SHP77 (cell line): ENCODE measurements at regions not wholly inside any gene's neighbourhood (a gene's known extent, or its start where the extent isn't known, plus 50 kb on each side); places are given as distances from the start of the nearest gene placed in this dataset.

Source experiments
- DNase-seq, 2 experiments: peaks; one replicate each; lab custom pipeline; 2025; lab: John Stamatoyannopoulos, UW

GRCh38 chr1:81330521-81330920, 470.2 kb upstream of the ADGRL2 start:
- DNase-seq, result no peak

GRCh38 chr1:81330111-81330510, 470.6 kb upstream of the ADGRL2 start:
- no peak for DNase-seq

- no peak for DNase-seq
Observed at GRCh38 chr1:81329041-81329440, 471.7 kb upstream of the ADGRL2 start.

GRCh38 chr1:81327743-81328142, 473.0 kb upstream of the ADGRL2 start:
- no peak for DNase-seq

- DNase-seq, result no peak
Observed at GRCh38 chr1:81327103-81327710, 473.5 kb upstream of the ADGRL2 start.

GRCh38 chr1:81326212-81326611, 474.5 kb upstream of the ADGRL2 start:
- DNase-seq, result no peak

GRCh38 chr1:81325397-81325796, 475.3 kb upstream of the ADGRL2 start:
- DNase-seq, result no peak

- no peak for DNase-seq
Observed at GRCh38 chr1:81323862-81324261, 476.9 kb upstream of the ADGRL2 start.

GRCh38 chr1:81317191-81317590, 483.5 kb upstream of the ADGRL2 start:
- DNase-seq, result no peak

- DNase-seq, result no peak
Observed at GRCh38 chr1:81314513-81315233, 486.1 kb upstream of the ADGRL2 start.

- DNase-seq, result no peak
Observed at GRCh38 chr1:81313289-81313688, 487.4 kb upstream of the ADGRL2 start.

GRCh38 chr1:81312272-81312754, 488.4 kb upstream of the ADGRL2 start:
- DNase-seq, result no peak

GRCh38 chr1:81310250-81310649, 490.5 kb upstream of the ADGRL2 start:
- DNase-seq, result no peak

- DNase-seq, result peak in 1 of 2 experiments; percentile 9
Observed at GRCh38 chr1:81308191-81308590, 492.5 kb upstream of the ADGRL2 start.

GRCh38 chr1:81307786-81308185, 492.9 kb upstream of the ADGRL2 start:
- no peak for DNase-seq

GRCh38 chr1:81305997-81306452, 494.7 kb upstream of the ADGRL2 start:
- peak; percentile 84 to 86 for DNase-seq

- no peak for DNase-seq
Observed at GRCh38 chr1:81304187-81304586, 496.5 kb upstream of the ADGRL2 start.

- DNase-seq, result no peak
Observed at GRCh38 chr1:81299892-81300291, 500.8 kb upstream of the ADGRL2 start.

GRCh38 chr1:81298266-81298665, 502.5 kb upstream of the ADGRL2 start:
- DNase-seq, result no peak

- no peak for DNase-seq
Observed at GRCh38 chr1:81296601-81297000, 504.1 kb upstream of the ADGRL2 start.

GRCh38 chr1:81290326-81290725, 510.4 kb upstream of the ADGRL2 start:
- DNase-seq, result no peak

- no peak for DNase-seq
Observed at GRCh38 chr1:81288689-81289088, 512.0 kb upstream of the ADGRL2 start.

- no peak for DNase-seq
Observed at GRCh38 chr1:81287411-81288080, 513.2 kb upstream of the ADGRL2 start.
